ENCODE measurements at regions not wholly inside any gene's neighbourhood (a gene's known extent, or its start where the extent isn't known, plus 50 kb on each side); places are given as distances from the start of the nearest gene placed in this dataset.

GRCh38 chr3:35523838-35524237 lies 115.5 kb upstream of the ARPP21 start:
- Histone ChIP-seq H3K27me3 (replicated peaks; ENCODE audit: control insufficient read depth, insufficient read depth, low read length) (no peaks in the 10 kb centered on the region), H3K9me3 (0 out of 2 replicates have a peak, but pooled peaks cover 4% of the 10 kb centered on the region), H3K36me3 (ENCODE audit: control insufficient read depth, insufficient read depth, low read length) (no peaks in the 10 kb centered on the region), H3K4me1 (peaks cover 19% of the 10 kb centered on the region), H3K4me3 (ENCODE audit: low read depth, low read length) (no peak overlapping the region)
- Mint-ChIP-seq H3K36me3 (ENCODE audit: insufficient read depth, unreplicated experiment) (no peaks in the 10 kb centered on the region), H3K4me1 (ENCODE audit: low read depth, unreplicated experiment) (peaks cover 17% of the 10 kb centered on the region), H3K27ac (ENCODE audit: unreplicated experiment) (no peak overlapping the region), H3K9me3 (ENCODE audit: unreplicated experiment) (no peaks in the 10 kb centered on the region), H3K27me3 (ENCODE audit: insufficient read depth, unreplicated experiment) (no peaks in the 10 kb centered on the region), H3K4me3 (ENCODE audit: unreplicated experiment) (no peak overlapping the region)
- POLR2A ChIA-PET: no interaction called here
- DNase-seq: peak in 1 of 2 experiments; percentile 4
- BruUV-seq (replicated peaks): no TSS peak
- CTCF ChIA-PET: no interaction called here
- TF ChIP-seq, protein P1, sequence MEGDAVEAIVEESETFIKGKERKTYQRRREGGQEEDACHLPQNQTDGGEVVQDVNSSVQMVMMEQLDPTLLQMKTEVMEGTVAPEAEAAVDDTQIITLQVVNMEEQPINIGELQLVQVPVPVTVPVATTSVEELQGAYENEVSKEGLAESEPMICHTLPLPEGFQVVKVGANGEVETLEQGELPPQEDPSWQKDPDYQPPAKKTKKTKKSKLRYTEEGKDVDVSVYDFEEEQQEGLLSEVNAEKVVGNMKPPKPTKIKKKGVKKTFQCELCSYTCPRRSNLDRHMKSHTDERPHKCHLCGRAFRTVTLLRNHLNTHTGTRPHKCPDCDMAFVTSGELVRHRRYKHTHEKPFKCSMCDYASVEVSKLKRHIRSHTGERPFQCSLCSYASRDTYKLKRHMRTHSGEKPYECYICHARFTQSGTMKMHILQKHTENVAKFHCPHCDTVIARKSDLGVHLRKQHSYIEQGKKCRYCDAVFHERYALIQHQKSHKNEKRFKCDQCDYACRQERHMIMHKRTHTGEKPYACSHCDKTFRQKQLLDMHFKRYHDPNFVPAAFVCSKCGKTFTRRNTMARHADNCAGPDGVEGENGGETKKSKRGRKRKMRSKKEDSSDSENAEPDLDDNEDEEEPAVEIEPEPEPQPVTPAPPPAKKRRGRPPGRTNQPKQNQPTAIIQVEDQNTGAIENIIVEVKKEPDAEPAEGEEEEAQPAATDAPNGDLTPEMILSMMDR (IDR thresholded peaks at IDR 0.05; ENCODE audit: insufficient read depth in 1 of 2, low read depth in 1 of 2, low read length in 1 of 2, severe bottlenecking in 1 of 2, unreplicated experiment in 1 of 2): no peak
- intact Hi-C loops (cut with micrococcal nuclease; ENCODE audit: unreplicated experiment): no loop called here

DNA sequence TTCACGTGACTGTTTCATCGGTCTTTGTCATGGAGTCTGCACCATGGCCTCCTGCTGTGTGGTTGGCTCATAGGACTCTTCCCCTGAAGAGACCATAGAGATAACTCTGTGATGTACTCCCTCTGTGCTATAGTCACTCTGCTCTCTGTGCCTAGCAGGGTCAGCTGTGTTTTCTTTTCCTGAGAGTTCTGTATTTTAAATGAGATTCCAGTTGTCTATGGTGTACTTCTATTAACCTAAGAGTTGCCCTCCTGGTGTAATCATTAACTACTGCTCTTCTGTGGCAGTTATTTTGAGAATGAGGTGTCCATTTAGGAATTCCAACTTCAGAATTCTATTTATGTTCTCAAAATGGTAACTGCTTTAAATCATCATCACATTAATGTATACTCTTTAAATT lies 114.5 kb upstream of the ARPP21 start:
- H3K4me1 Mint-ChIP-seq (ENCODE audit: low read depth, unreplicated experiment): peaks cover 18% of the 10 kb centered on the region
- Histone ChIP-seq H3K4me3 (ENCODE audit: low read depth, low read length) (no peak overlapping the region), H3K9me3 (0 out of 2 replicates have a peak, but pooled peaks cover 4% of the 10 kb centered on the region), H3K27me3 (replicated peaks; ENCODE audit: control insufficient read depth, insufficient read depth, low read length) (no peaks in the 10 kb centered on the region), H3K4me1 (peaks cover 19% of the 10 kb centered on the region), H3K36me3 (ENCODE audit: control insufficient read depth, insufficient read depth, low read length) (no peaks in the 10 kb centered on the region)
- no peaks in the 10 kb centered on the region for H3K9me3 Mint-ChIP-seq (ENCODE audit: unreplicated experiment)
- H3K27me3 Mint-ChIP-seq (ENCODE audit: insufficient read depth, unreplicated experiment): no peaks in the 10 kb centered on the region
- no peaks in the 10 kb centered on the region for H3K36me3 Mint-ChIP-seq (ENCODE audit: insufficient read depth, unreplicated experiment)
- intact Hi-C loops (cut with micrococcal nuclease; ENCODE audit: unreplicated experiment): no loop called here
- TF ChIP-seq, protein P1 (IDR thresholded peaks at IDR 0.05; ENCODE audit: insufficient read depth in 1 of 2, low read depth in 1 of 2, low read length in 1 of 2, severe bottlenecking in 1 of 2, unreplicated experiment in 1 of 2): no peak
- H3K4me3 Mint-ChIP-seq (ENCODE audit: unreplicated experiment): no peak overlapping the region
- BruUV-seq (replicated peaks): no TSS peak
- CTCF ChIA-PET: no interaction called here
- POLR2A ChIA-PET: no interaction called here
- peak overlapping the region; percentile 80 for H3K27ac Mint-ChIP-seq (ENCODE audit: unreplicated experiment)
- no peak for DNase-seq

DNA sequence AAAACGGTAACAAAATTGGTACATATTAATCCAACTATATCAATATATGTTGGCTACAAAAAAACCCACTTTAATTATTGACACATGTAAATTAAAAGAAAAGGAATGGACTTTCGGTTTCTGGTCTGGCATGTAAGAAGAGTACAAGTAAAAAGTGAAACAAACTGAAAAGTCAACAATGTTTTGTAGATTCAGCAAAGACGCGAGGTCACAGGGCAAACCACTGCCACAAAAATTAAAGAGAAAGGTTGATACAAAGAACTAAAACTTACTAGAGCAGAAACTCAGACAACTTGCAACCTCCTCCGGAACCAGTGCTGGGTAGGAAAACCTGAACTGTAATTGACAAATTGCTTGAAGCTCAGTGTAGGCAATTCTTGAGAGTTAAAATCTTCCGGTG lies 110.6 kb upstream of the ARPP21 start:
- ChIA-PET CTCF (no interaction called here), POLR2A (no interaction called here)
- no peak overlapping the region for H3K4me3 ChIP-seq (ENCODE audit: low read depth, low read length)
- H3K4me1 ChIP-seq: peaks cover 15% of the 10 kb centered on the region
- DNase-seq: no peak
- Mint-ChIP-seq H3K4me3 (ENCODE audit: unreplicated experiment) (no peak overlapping the region), H3K4me1 (ENCODE audit: low read depth, unreplicated experiment) (peaks cover 6% of the 10 kb centered on the region), H3K9me3 (ENCODE audit: unreplicated experiment) (no peaks in the 10 kb centered on the region), H3K27ac (ENCODE audit: unreplicated experiment) (no peak overlapping the region), H3K36me3 (ENCODE audit: insufficient read depth, unreplicated experiment) (no peaks in the 10 kb centered on the region), H3K27me3 (ENCODE audit: insufficient read depth, unreplicated experiment) (peaks cover 3% of the 10 kb centered on the region)
- H3K27me3 ChIP-seq (replicated peaks; ENCODE audit: control insufficient read depth, insufficient read depth, low read length): no peaks in the 10 kb centered on the region
- BruUV-seq (replicated peaks): no TSS peak
- TF ChIP-seq, protein P1 (IDR thresholded peaks at IDR 0.05; ENCODE audit: insufficient read depth in 1 of 2, low read depth in 1 of 2, low read length in 1 of 2, severe bottlenecking in 1 of 2, unreplicated experiment in 1 of 2): no peak
- intact Hi-C loops (cut with micrococcal nuclease; ENCODE audit: unreplicated experiment): no loop called here
- 0 out of 2 replicates have a peak, but pooled peaks cover 4% of the 10 kb centered on the region for H3K9me3 ChIP-seq
- H3K36me3 ChIP-seq (ENCODE audit: control insufficient read depth, insufficient read depth, low read length): no peaks in the 10 kb centered on the region

Data from Caco-2 (cell line).